Germinal center (tissue), 1 donor: ENCODE measurements at regions not wholly inside any gene's neighbourhood (a gene's known extent, or its start where the extent isn't known, plus 50 kb on each side); places are given as distances from the start of the nearest gene placed in this dataset.
A peak's percentile ranks its signal among the peaks of the same experiment; 100 is the strongest.

Experiments
- DNase-seq: peaks from one replicate; pipeline ENCODE4 v3.0.0; 2012; ENCODE audit warnings: mixed read lengths, low spot score

- no peak for DNase-seq
Measured at GRCh38 chr2:180364719-180365118, 357.6 kb upstream of the CWC22 start.

GRCh38 chr2:180360283-180360618 is 353.2 kb upstream of the CWC22 start:
- DNase-seq = no peak

- DNase-seq = no peak
Measured at GRCh38 chr2:180359522-180360282, 352.6 kb upstream of the CWC22 start.

GRCh38 chr2:180358458-180358857 is 351.4 kb upstream of the CWC22 start:
- DNase-seq = no peak

DNA sequence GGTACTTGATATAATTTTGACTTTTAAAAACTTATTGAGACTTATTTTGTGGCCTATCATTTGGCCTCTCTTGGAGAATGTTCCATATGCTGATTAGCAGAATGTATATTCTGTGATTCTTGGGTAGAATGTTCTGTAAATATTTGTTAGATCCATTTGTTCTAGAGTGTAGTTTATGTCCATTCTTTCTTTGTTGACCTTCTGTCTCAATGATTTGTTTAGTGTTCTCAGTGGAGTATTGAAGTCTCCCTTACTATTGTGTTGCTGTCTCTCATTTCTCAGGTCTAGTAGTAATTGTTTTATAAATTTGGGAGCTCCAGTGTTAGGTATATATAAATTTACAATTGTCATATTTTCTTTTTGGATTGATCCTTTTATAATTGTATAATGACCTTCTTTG is 349.6 kb upstream of the CWC22 start:
- no peak for DNase-seq

GRCh38 chr2:180352620-180353019 is 345.5 kb upstream of the CWC22 start:
- no peak for DNase-seq

DNA sequence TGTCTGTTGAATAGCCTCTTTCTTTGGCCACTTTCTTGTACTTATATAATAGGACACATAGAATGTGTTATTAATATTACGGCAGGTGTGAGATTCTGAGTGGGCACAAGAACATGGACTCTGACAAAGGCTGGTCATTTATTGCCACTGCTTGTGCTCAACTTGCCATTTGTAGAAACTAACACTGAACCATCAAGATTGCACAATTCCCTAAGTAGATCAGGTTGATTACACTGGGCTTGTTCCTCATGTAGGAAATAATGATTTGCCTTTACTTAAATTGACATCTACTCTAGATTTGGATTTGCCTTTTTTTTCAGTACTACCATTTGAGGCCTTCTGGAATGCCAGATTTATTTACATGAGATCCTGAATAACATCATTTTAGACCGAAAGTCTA is 342.7 kb upstream of the CWC22 start:
- no peak for DNase-seq

DNA sequence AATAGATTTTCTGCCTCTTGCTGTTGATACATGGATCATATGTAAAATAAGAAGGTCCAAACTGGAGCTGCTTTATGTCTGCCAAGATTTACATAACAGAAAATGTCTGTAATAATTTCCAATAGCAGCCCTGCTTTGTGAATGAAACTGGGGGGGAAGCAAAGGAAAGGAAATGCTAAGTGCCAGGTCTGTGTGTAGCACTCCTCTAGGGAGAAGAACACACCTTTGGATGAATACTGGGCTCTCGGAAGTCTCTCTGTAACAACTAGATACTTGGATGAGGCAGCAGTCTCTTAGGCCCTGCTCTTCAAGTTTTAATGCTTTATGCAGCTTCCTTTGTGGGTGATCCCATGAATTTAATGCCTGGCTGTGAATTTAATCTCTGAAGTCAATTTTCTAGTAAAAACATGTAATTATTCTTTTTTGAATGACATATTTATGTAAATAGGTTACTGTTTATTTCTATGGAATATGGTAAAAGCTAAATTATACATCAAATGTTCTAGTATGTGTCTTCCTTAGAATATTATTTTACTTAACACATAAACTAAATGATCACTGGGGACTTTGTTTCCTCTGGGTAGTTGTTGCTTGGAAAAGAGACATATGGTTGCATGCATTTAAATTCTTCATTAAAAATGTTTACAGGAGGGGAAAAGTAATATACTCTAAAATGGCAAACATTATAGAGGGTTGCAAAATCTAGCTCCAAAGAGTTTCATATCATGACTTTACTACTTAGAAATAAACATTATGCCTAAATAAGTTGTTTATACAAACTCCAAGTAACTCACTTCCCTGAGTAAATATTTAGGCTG is 336.6 kb upstream of the CWC22 start:
- no peak for DNase-seq

GRCh38 chr2:180337136-180337535 is 330.0 kb upstream of the CWC22 start:
- DNase-seq = no peak

DNA sequence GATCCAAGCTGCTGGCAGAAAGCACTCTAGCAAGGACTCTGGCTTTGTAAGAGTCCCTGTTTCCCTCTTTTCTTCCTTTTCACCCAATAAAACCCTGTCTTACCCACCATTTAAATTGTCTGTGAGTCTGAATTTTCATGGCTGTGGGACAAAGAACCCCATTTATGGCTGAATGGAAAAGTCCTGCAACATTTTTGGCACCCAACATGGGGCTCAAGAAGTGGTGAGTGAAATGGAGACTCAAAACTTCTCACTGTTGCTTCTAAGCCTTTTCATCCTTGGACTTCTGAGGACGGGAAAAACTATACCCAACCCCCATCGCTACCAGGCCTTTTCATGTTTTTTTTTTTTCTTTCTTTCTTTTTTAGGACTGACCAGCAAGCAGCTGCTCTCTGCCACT is 329.5 kb upstream of the CWC22 start:
- no peak for DNase-seq

DNA sequence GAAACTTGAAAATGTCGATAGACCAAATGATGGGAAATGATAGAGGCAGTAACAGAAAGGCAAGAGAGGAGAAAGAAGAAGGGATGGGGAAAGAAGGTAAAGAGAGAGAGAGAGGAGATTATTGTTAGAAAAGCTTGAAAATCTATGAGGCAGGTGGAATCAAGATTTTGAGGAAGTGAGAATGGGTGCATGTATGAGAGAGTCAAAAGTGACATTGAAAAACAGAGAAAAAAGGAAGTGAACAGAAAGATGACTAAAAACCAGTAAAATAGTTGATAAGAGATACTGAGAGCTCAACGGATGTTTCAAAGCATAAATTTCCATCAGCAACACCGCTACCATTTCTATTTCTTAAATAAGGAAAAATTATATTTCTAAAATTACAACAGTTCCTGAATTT is 327.4 kb upstream of the CWC22 start:
- peak; percentile 17 for DNase-seq

DNA sequence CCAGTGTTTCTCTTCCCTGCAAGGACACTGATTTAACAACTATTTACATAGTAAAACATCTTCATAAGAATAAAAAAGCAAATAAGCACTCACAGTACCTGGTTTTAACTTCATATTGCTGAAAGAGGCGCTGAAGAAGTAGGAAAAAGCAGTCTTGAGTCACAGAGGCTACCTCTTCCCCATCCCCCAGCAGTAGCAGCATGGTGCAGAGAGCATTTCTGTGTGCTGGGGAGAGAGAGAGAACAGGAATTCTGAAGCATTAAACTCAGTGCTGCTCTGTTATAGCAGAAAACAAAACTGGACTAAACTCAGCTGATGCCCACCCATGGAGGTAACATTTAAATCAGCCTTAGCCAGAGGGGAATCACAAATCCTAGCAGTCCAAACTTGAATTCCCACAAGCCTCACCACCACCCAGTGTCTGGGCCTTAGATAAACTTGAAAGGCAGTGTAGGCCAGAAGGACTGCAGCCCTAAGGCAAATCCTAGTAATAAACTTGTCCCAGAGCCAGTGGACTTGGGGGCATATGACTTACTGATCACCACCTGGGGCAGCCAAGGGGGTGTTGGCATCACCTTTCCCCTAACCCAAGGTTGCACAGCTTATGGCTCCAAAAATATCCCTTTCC is 321.8 kb upstream of the CWC22 start:
- no peak for DNase-seq

- DNase-seq = no peak
Measured at GRCh38 chr2:180327185-180327584, 320.1 kb upstream of the CWC22 start.

GRCh38 chr2:180325416-180326120 is 318.5 kb upstream of the CWC22 start:
- no peak for DNase-seq

DNA sequence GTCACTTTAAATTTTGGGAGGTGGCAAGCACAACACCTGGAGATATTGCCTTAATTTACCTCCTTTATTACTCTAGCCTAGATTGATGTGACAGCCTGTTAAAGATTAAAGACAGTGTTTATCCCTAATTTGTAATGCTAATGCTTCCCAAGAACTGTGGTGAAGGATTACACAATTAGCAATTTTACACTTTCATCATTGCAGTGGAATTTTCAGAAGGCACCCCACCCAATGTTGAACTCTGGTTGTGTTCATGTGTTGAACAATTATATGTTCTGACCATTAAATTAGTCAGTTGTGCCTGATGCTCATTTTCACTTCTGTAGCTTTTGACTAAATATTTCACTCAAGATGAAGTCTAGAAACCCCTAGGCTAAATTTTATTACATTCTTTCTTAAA is 317.1 kb upstream of the CWC22 start:
- no peak for DNase-seq

- DNase-seq = no peak
Measured at GRCh38 chr2:180322781-180323180, 315.7 kb upstream of the CWC22 start.

DNA sequence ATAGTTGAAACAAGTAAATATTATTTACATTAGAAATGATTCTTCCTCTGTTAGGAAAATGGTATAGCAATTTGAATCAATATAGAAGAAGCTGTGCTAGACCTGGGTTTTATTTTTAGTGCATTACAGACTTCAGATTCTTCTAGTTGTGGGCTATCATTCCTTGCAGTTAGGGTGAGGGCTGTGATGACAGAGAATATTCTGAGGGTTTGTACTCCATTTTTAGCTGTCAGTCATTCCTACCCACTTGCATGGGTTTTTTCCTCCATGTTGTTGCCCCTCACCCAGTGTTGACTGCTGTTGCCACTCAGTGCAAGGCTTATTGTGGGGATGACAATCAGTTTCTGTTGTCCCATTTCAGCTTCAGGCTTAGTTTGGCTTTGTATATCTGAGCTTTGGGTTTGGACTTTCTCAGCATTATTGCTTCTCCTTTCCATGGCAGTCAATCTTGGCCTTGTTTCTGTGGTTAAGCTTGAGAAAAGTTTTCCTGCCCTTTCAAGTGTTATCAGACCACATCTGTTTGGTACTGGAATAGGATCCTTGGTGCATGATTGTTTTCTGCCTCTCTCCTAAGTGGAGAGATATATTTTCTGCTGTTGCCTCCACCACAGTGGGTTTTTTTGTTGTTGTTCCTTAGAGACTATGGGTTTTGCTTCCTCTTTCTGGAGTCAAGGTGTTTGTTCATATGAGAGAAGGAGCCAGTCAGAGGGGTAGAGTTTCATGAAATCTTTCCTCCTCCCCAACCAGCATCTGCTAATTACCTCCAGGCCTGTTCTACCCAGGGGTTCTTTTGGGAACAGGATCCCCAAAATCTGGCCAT is 312.7 kb upstream of the CWC22 start:
- DNase-seq = no peak

- no peak for DNase-seq
Measured at GRCh38 chr2:180314086-180314485, 307.0 kb upstream of the CWC22 start.

- DNase-seq = no peak
Measured at GRCh38 chr2:180312542-180312941, 305.4 kb upstream of the CWC22 start.

- no peak for DNase-seq
Measured at GRCh38 chr2:180307096-180307495, 300.0 kb upstream of the CWC22 start.

GRCh38 chr2:180306346-180306745 is 299.2 kb upstream of the CWC22 start:
- DNase-seq = no peak
